H1 (cell line): ENCODE measurements at regions not wholly inside any gene's neighbourhood (a gene's known extent, or its start where the extent isn't known, plus 50 kb on each side); places are given as distances from the start of the nearest gene placed in this dataset.

Source experiments
- CTCF ChIA-PET: fragments of 300-600 bp; sonication (Branson Sonifier 250); formaldehyde crosslinking; loops from one replicate; lab custom pipeline; 2021; ENCODE audit not compliant: partially characterized antibody; lab: Charles Lee
- POLR2A ChIA-PET: fragments of 300-600 bp; sonication (Branson Sonifier 250); formaldehyde crosslinking; loops from one replicate; lab custom pipeline; 2021; ENCODE audit warnings: inconsistent platforms; ENCODE audit not compliant: partially characterized antibody; lab: Charles Lee
- DNase-seq, 2 experiments: peaks; one replicate each; pipeline versions ENCODE4 v3.0.0 to v3.0.0-alpha.2; 2010 to 2022; ENCODE audit warnings: low spot score in 2 of 2, low read depth in 1 of 2, mixed read lengths in 1 of 2
- FAIRE-seq: peaks from 2 replicates; lab custom pipeline; 2011; peaks lifted over from hg19 to GRCh38; lab: Jason Lieb, UNC
- H2AFZ ChIP-seq: 2 replicates; pipeline ENCODE4 v1.8.1; 2012; ENCODE audit warnings: low read length, inconsistent platforms
- H2AK5ac ChIP-seq: 2 replicates; pipeline ENCODE4 v1.6.1; 2013; ENCODE audit warnings: low read depth, low read length
- H2BK120ac ChIP-seq: replicated peaks from 2 replicates; pipeline ENCODE3; 2013; ENCODE audit warnings: low read depth, low read length, inconsistent platforms
- H2BK12ac ChIP-seq: 2 replicates; pipeline ENCODE4 v1.6.1; 2013; ENCODE audit warnings: low read depth, low read length
- H2BK15ac ChIP-seq: 2 replicates; pipeline ENCODE4 v1.6.1; 2013; ENCODE audit warnings: low read length
- H2BK20ac ChIP-seq: 2 replicates; pipeline ENCODE4 v1.6.1; 2013; ENCODE audit warnings: low read length
- H2BK5ac ChIP-seq: 2 replicates; pipeline ENCODE4 v1.6.1; 2013; ENCODE audit warnings: low read depth, low read length
- H3K14ac ChIP-seq: 2 replicates; pipeline ENCODE4 v1.6.1; 2013; ENCODE audit warnings: inconsistent platforms; ENCODE audit not compliant: insufficient read length
- H3K18ac ChIP-seq: 2 replicates; pipeline ENCODE4 v1.6.1; 2013; ENCODE audit warnings: low read length; ENCODE audit errors: extremely low read depth
- H3K23ac ChIP-seq: 2 replicates; pipeline ENCODE4 v1.6.1; 2013; ENCODE audit warnings: inconsistent platforms; ENCODE audit not compliant: insufficient read length
- H3K23me2 ChIP-seq: 2 replicates; pipeline ENCODE4 v1.6.1; 2013; ENCODE audit warnings: low read depth, low read length
- H3K27ac ChIP-seq: 2 replicates; pipeline ENCODE4 v1.6.1; 2011; ENCODE audit warnings: low read depth, low read length, inconsistent platforms
- H3K27me3 ChIP-seq, 4 experiments: replicated peaks in 1 of 4; 1 replicate in 1 of 4; 2 replicates in 3 of 4; pipeline versions ENCODE4 v1.6.1 to v1.8.1; 2011 to 2013; ENCODE audit warnings: low read length in 3 of 4, mild to moderate bottlenecking in 3 of 4, inconsistent platforms in 2 of 4, mixed read lengths in 2 of 4, moderate library complexity in 1 of 4; ENCODE audit not compliant: control insufficient read depth in 3 of 4, insufficient read depth in 3 of 4; ENCODE audit errors: extremely low read depth in 1 of 4
- H3K36me3 ChIP-seq, 4 experiments: 2 replicates each; pipeline versions ENCODE4 v1.6.1 to v1.8.1; 2011 to 2013; ENCODE audit warnings: mild to moderate bottlenecking in 4 of 4, low read length in 3 of 4, moderate library complexity in 2 of 4, control low read depth in 1 of 4, inconsistent platforms in 1 of 4; ENCODE audit not compliant: insufficient read depth in 4 of 4, control insufficient read depth in 2 of 4
- H3K4ac ChIP-seq: replicated peaks from 2 replicates; pipeline ENCODE3; 2013; ENCODE audit warnings: low read length, low read depth, mixed read lengths, inconsistent platforms; ENCODE audit not compliant: insufficient read length
- H3K4me1 ChIP-seq, 4 experiments: replicated peaks in 1 of 4; 1 replicate in 1 of 4; 2 replicates in 3 of 4; pipeline versions ENCODE4 v1.6.1 to v1.8.1; 2011 to 2013; ENCODE audit warnings: low read length in 3 of 4, inconsistent platforms in 2 of 4, mixed read lengths in 1 of 4; ENCODE audit not compliant: insufficient read depth in 4 of 4, control insufficient read depth in 3 of 4
- H3K4me2 ChIP-seq, 2 experiments: 2 replicates each; pipeline versions ENCODE4 v1.6.1 to v1.8.1; 2011 to 2013; ENCODE audit warnings: low read depth in 2 of 2, low read length in 2 of 2, control low read depth in 1 of 2, inconsistent platforms in 1 of 2, mild to moderate bottlenecking in 1 of 2; ENCODE audit not compliant: insufficient read depth in 1 of 2
- H3K4me3 ChIP-seq, 4 experiments: fragments of 200-600, 300-600 bp in 1 of 4; sonication (generic), shearing (Covaris generic), sonication (Bioruptor Twin) in 1 of 4; 2 replicates each; pipeline versions ENCODE4 v1.5.1 to v1.8.1; 2011 to 2016; ENCODE audit warnings: low read length in 4 of 4, low read depth in 3 of 4, control low read depth in 2 of 4, inconsistent platforms in 2 of 4, mild to moderate bottlenecking in 2 of 4, mixed read lengths in 1 of 4, moderate library complexity in 1 of 4; ENCODE audit not compliant: insufficient read depth in 2 of 4; ENCODE audit errors: extremely low read depth in 1 of 4
- H3K56ac ChIP-seq: replicated peaks from 2 replicates; pipeline ENCODE3; 2013; ENCODE audit warnings: low read depth, mild to moderate bottlenecking, mixed read lengths, low read length, inconsistent platforms; ENCODE audit not compliant: insufficient read length
- H3K79me1 ChIP-seq: 2 replicates; pipeline ENCODE4 v1.6.1; 2013; ENCODE audit warnings: low read depth, low read length, control low read depth
- H3K79me2 ChIP-seq, 2 experiments: 2 replicates each; pipeline versions ENCODE4 v1.6.1 to v1.8.1; 2012 to 2013; ENCODE audit warnings: low read length in 2 of 2, mild to moderate bottlenecking in 2 of 2, inconsistent platforms in 1 of 2; ENCODE audit not compliant: insufficient read depth in 2 of 2, control insufficient read depth in 1 of 2
- H3K9ac ChIP-seq, 4 experiments: replicated peaks in 1 of 4; 1 replicate in 1 of 4; 2 replicates in 3 of 4; pipeline versions ENCODE4 v1.6.1 to v1.8.1; 2011 to 2013; ENCODE audit warnings: low read depth in 3 of 4, low read length in 3 of 4, control low read depth in 2 of 4, mild to moderate bottlenecking in 2 of 4, moderate library complexity in 2 of 4, inconsistent platforms in 1 of 4; ENCODE audit errors: extremely low read depth in 1 of 4
- H3K9me3 ChIP-seq, 2 experiments: 2 replicates each; pipeline versions ENCODE4 v1.6.1 to v1.8.1; 2012 to 2013; ENCODE audit warnings: mild to moderate bottlenecking in 2 of 2, moderate library complexity in 2 of 2, control low read depth in 1 of 2, inconsistent platforms in 1 of 2, low read depth in 1 of 2, low read length in 1 of 2, mixed read lengths in 1 of 2; ENCODE audit not compliant: insufficient read depth in 2 of 2
- H4K20me1 ChIP-seq, 2 experiments: replicated peaks in 1 of 2; 2 replicates each; pipeline versions ENCODE3 to v1.8.1; 2011 to 2013; ENCODE audit warnings: inconsistent platforms in 2 of 2, low read length in 2 of 2, mild to moderate bottlenecking in 1 of 2; ENCODE audit not compliant: insufficient read depth in 2 of 2, control insufficient read depth in 1 of 2
- H4K5ac ChIP-seq: 2 replicates; pipeline ENCODE4 v1.6.1; 2013; ENCODE audit warnings: low read length, low read depth, mixed read lengths, inconsistent platforms; ENCODE audit not compliant: insufficient read length
- H4K8ac ChIP-seq: 2 replicates; pipeline ENCODE4 v1.8.0; 2013; ENCODE audit warnings: mild to moderate bottlenecking, moderate library complexity, low read length, inconsistent platforms; ENCODE audit not compliant: insufficient read depth; ENCODE audit errors: extremely low read depth
- H4K91ac ChIP-seq: replicated peaks from 2 replicates; pipeline ENCODE3; 2013; ENCODE audit warnings: low read length, mixed read lengths, inconsistent platforms; ENCODE audit not compliant: insufficient read length
- CBX5 ChIP-seq: fragments of 300-800, 300-1000 bp; sonication (generic); IDR thresholded peaks from 2 replicates; pipeline ENCODE4 v1.7.1; 2016; ENCODE audit warnings: antibody characterized with exemption, low read length, low read depth
- CBX8 ChIP-seq: fragments of 300-800, 300-1000 bp; sonication (generic); IDR thresholded peaks from 2 replicates; pipeline ENCODE4 v1.7.1; 2016; ENCODE audit warnings: low read depth, low read length, borderline replicate concordance
- EGR1 ChIP-seq: IDR thresholded peaks from 2 replicates; pipeline ENCODE4 v1.6.1; 2011; ENCODE audit warnings: low read depth, low read length, borderline replicate concordance
- EP300 ChIP-seq, 2 experiments: IDR thresholded peaks; 1 replicate in 1 of 2; 2 replicates in 1 of 2; pipeline ENCODE4 v1.6.1; 2011 to 2012; ENCODE audit warnings: low read depth in 2 of 2, low read length in 2 of 2, mild to moderate bottlenecking in 2 of 2, borderline replicate concordance in 1 of 2, inconsistent platforms in 1 of 2, moderate library complexity in 1 of 2
- FOSL1 ChIP-seq: IDR thresholded peaks from 2 replicates; pipeline ENCODE4 v1.6.1; 2011; ENCODE audit warnings: mild to moderate bottlenecking, low read depth, low read length, moderate library complexity; ENCODE audit not compliant: insufficient read depth
- JUND ChIP-seq: IDR thresholded peaks from 2 replicates; pipeline ENCODE4 v1.6.1; 2011; ENCODE audit warnings: mild to moderate bottlenecking, improper control_type of control experiment, low read length
- POLR2A ChIP-seq, 2 experiments: IDR thresholded peaks; 1 replicate in 1 of 2; 2 replicates in 1 of 2; pipeline ENCODE4 v1.6.1; 2011; ENCODE audit warnings: low read depth in 2 of 2, low read length in 2 of 2, mild to moderate bottlenecking in 2 of 2; ENCODE audit errors: control extremely low read depth in 1 of 2
- POLR2AphosphoS5 ChIP-seq: IDR thresholded peaks from 2 replicates; pipeline ENCODE4 v1.6.1; 2011; ENCODE audit warnings: low read depth, low read length
- RAD21 ChIP-seq, 2 experiments: IDR thresholded peaks in 1 of 2; conservative IDR thresholded peaks in 1 of 2; 2 replicates each; pipeline ENCODE4 v1.6.1; 2011; ENCODE audit warnings: low read depth in 2 of 2, low read length in 2 of 2, improper control_type of control experiment in 1 of 2, inconsistent platforms in 1 of 2, mild to moderate bottlenecking in 1 of 2, moderate library complexity in 1 of 2
- RNF2 ChIP-seq: fragments of 200-900, 300-1000 bp; sonication (generic); IDR thresholded peaks from 2 replicates; pipeline ENCODE4 v1.7.1; 2016; ENCODE audit warnings: borderline replicate concordance, low read depth, mild to moderate bottlenecking, antibody characterized with exemption, low read length; ENCODE audit not compliant: poor library complexity, severe bottlenecking; ENCODE audit errors: missing control alignments
- SP1 ChIP-seq: IDR thresholded peaks from 2 replicates; pipeline ENCODE4 v1.6.1; 2011; ENCODE audit warnings: low read depth, low read length
- TAF1 ChIP-seq: IDR thresholded peaks from 2 replicates; pipeline ENCODE4 v1.6.1; 2011; ENCODE audit warnings: mild to moderate bottlenecking, low read depth, low read length
- TAF7 ChIP-seq: optimal IDR thresholded peaks from 2 replicates; pipeline ENCODE3; 2011; ENCODE audit warnings: low read depth, mild to moderate bottlenecking, inconsistent platforms, low read length, moderate library complexity, borderline replicate concordance
- ZNF274 ChIP-seq: IDR thresholded peaks from 2 replicates; pipeline ENCODE4 v1.7.0; 2012; ENCODE audit warnings: low read length, borderline replicate concordance; ENCODE audit errors: extremely low read depth
- WGBS, 2 experiments: shearing (Covaris generic) in 1 of 2; methylation state at CpG; one replicate each; pipeline versions ENCODE4 v1.1.6 to v1.1.7; 2013 to 2015; ENCODE audit warnings: low lambda C conversion rate in 2 of 2, mixed read lengths in 2 of 2, inconsistent platforms in 1 of 2, low coverage in 1 of 2, missing lambda C conversion rate in 1 of 2; ENCODE audit not compliant: insufficient replicate concordance in 2 of 2, insufficient coverage in 1 of 2, insufficient read length in 1 of 2; ENCODE audit errors: extremely low coverage in 1 of 2, missing lambda C conversion rate in 1 of 2; 5-methylcytosine and 5-hydroxymethylcytosine counted together
- TF ChIP-seq, protein P1 (sequence below): IDR thresholded peaks from 2 replicates; pipeline ENCODE4 v1.6.1; 2012; ENCODE audit warnings: inconsistent platforms

- Histone ChIP-seq H3K4ac (no peak overlapping the region), H3K23me2 (no peaks in the 10 kb centered on the region), H2BK120ac (no peak overlapping the region), H4K5ac (no peak overlapping the region), H3K56ac (no peak overlapping the region), H2BK15ac (no peak overlapping the region), H3K14ac (no peak overlapping the region), H4K8ac (no peak overlapping the region), H3K27me3 (no peaks in the 10 kb centered on the region), H4K20me1 (no peaks in the 10 kb centered on the region), H2BK12ac (no peak overlapping the region), H3K36me3 (no peaks in the 10 kb centered on the region), H3K4me1 (no peaks in the 10 kb centered on the region), H2BK20ac (no peak overlapping the region), H3K9me3 (no peaks in the 10 kb centered on the region), H3K23ac (no peak overlapping the region), H3K4me2 (no peak overlapping the region), H3K79me2 (no peaks in the 10 kb centered on the region), H2AFZ (no peak overlapping the region), H3K9ac (no peak overlapping the region), H3K18ac (no peak overlapping the region), H2AK5ac (no peak overlapping the region), H3K27ac (no peak overlapping the region), H3K79me1 (no peaks in the 10 kb centered on the region), H3K4me3 (no peak overlapping the region), H4K91ac (no peak overlapping the region), H2BK5ac (no peak overlapping the region)
- ChIA-PET POLR2A (no interaction called here), CTCF (interaction anchor here (0.9 kb wide), 2 partner anchors 154 to 1352 kb away, joined by 3 read pairs; no protein-coding TSS in a partner anchor)
- WGBS, 2 experiments = 85% methylated on average over 4 of the region's 4 CpGs; no CpG with 5 or more reads in 1 of the 2 experiments
- no peak for FAIRE-seq
- no peak for DNase-seq
- TF ChIP-seq FOSL1 = no peak
- no peak for TF ChIP-seq TAF7
- no peak for TF ChIP-seq CBX8
- TF ChIP-seq, protein P1, sequence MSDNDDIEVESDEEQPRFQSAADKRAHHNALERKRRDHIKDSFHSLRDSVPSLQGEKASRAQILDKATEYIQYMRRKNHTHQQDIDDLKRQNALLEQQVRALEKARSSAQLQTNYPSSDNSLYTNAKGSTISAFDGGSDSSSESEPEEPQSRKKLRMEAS = no peak
- no peak for TF ChIP-seq RNF2
- no peak for TF ChIP-seq POLR2AphosphoS5
- no peak for TF ChIP-seq RAD21 (IDR thresholded peaks at IDR 0.05 in 1 of 2, conservative IDR thresholded peaks at IDR 0.05 in 1 of 2; ENCODE audit: low read depth in 2 of 2, low read length in 2 of 2)
- no peak for TF ChIP-seq JUND
- no peak for TF ChIP-seq TAF1
- TF ChIP-seq ZNF274 = no peak
- no peak for TF ChIP-seq EGR1
- TF ChIP-seq SP1 = no peak
- TF ChIP-seq CBX5 = no peak
- no peak for TF ChIP-seq EP300 (IDR thresholded peaks at IDR 0.05; ENCODE audit: borderline replicate concordance in 1 of 2, low read depth in 2 of 2, low read length in 2 of 2)
- no peak for TF ChIP-seq POLR2A (IDR thresholded peaks at IDR 0.05; ENCODE audit: control extremely low read depth in 1 of 2, low read depth in 2 of 2, low read length in 2 of 2)
Observed at GRCh38 chr5:92852219-92852618, 728.8 kb downstream of the NR2F1-AS1 start.
